SH-SY5Y (cell line): ENCODE measurements at regions not wholly inside any gene's neighbourhood (a gene's known extent, or its start where the extent isn't known, plus 50 kb on each side); places are given as distances from the start of the nearest gene placed in this dataset.

Experiments used
- GATA2 ChIP-seq: IDR thresholded peaks from 2 replicates; pipeline ENCODE4 v1.6.1; 2011; ENCODE audit warnings: mild to moderate bottlenecking, low read depth, low read length
- GATA3 ChIP-seq: IDR thresholded peaks from 2 replicates; pipeline ENCODE4 v1.6.1; 2011; ENCODE audit warnings: low read depth, mild to moderate bottlenecking, low read length, moderate library complexity

- TF ChIP-seq GATA3, result no peak
- TF ChIP-seq GATA2, result no peak
These were observed 380.7 kb upstream of the GOLIM4 start for GRCh38 chr3:168476360-168476980.

DNA sequence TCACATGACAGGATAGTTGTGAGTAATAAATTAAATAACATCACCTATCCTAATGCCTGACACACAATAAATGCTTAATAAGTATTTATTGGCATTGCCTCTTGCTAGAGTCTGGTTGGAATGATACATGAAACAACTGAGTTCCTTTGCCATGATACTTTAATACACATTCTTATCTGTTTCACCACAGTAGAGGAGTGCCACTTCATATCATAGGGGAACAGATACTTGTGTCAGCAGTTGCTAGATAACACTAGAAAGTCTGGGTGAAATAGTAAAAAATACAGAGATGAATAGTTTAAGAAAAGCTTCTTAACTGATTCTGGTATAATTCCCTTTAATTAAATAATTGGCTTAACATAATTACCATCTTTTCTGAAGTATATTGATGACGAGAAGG, 380.0 kb upstream of the GOLIM4 start:
- TF ChIP-seq GATA2, result no peak
- TF ChIP-seq GATA3, result no peak

DNA sequence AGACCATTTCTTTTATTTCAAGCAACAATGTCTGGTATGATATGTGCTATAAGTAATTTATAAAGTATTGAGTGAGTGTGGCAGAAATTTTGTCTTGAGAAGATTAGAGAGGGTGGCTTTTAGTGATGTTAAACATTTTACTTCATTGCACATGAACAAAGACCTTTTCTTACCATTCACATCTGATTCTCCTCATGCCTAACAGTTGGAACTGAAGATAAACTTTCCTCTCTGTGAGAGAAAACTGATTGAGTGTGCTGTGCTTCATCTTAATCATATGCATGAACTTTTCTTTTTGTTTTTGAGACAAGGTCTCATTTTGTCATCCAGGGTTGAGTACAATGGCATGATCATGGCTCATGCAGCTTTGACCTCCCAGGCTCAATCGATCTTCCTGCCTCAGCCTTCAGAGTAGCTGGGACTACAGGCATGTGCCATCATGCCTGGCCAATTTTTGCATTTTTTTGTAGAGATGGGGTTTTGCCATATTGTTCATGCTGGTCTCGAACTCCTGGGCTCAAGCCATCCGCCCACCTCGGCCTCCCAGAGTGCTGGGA, 377.7 kb upstream of the GOLIM4 start:
- no peak for TF ChIP-seq GATA3
- no peak for TF ChIP-seq GATA2

DNA sequence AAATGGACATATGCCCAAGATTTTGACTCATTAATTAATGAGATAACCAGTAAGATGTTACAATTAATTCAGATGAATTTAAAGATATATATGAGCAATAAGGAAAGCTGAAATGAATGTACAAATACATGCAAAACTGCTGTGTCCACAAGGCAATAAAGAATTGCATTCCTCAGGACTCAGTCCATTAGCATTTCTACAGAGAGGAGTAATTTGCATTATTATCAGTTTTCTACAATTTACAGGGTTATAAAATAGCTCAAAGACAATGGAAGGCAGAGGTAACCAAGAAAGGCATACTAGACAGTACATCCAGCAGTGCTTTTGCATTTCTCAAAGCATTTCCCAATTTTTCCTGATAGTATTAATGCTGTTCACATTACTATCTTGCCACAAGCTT, 377.1 kb upstream of the GOLIM4 start:
- TF ChIP-seq GATA2 (no peak), GATA3 (no peak)

DNA sequence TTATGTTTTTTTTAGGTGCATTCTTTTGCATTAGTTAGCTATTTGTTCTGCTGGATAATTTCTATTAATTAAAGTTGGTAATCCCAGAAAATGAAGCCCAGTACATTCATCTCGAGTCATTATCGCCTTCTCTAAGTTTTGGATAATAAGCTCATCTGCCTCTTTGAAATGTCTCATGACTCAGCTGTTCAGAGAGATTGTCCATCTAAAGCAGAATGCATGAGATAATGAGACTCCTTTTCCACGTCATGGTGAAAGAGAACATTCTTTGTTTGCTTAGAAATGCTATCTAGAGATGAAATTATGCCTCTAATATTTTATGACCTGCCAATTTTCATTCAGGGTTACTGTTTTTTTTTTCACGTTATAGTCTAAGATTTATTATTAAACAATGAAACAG, 374.7 kb upstream of the GOLIM4 start:
- TF ChIP-seq GATA2, result no peak

DNA sequence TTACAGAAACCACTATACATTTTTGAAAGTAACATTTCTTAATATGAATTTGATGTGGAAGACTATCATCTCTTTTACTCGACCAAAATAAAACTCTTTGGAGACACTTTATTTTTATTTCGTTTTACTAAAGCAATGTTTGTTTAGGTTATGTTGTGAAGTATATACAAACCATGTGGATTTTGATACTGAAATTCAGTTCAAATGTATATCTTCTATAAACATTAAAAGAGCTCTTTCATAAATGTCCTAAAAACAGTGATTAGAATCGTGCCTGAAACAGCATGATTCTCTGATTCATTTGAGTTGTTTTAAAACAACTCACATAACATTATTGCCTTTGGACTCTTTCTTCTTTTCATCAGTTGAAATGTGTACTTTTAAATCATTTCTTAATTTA, 373.7 kb upstream of the GOLIM4 start:
- TF ChIP-seq GATA2 (no peak), GATA3 (no peak)

DNA sequence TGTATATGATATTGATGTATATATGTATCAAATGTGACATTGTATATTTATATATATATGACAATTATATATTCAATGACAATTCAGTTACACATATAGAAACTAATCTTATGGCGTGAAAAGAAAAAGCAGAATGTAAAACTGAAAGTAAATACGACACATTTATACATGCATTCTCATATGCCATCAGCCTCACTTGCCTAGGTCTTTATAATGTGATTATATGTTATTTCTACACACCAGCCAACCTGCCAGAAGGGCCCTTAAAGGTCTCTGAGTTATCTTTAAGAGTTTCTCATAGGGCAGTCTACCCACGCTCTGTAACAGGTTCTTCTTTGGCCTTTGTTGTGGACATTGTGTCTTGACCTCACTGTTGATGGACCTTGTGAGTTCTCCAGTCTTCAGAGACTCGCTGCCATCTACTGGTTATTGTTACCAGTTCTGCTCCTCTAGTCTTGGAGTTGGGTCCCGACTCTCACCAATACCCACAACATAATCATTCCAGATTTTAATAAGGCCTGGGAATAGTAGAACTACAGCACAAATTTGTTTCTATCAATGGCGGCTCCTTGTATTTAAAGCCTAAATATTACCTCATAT, 371.5 kb upstream of the GOLIM4 start:
- TF ChIP-seq GATA3 (no peak), GATA2 (no peak)

DNA sequence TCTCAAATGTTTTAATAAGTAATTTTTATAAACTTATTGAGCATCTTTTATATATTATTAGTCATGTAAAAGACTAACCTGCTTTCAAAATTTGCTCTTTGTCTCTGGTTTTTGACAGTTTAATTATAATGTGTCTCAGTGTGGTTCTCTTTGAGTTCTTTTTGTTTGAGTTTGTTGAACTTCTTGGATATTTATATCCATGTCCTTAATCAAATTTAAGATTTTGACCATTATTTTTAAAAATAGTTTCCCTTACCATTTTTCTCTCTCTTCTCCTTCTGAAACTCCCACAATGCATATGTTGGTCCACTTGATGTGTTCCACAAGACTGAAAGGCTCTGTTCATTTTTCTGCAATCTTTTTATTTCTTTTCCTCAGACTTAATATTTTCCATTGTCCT, 366.1 kb upstream of the GOLIM4 start:
- TF ChIP-seq GATA3, result no peak
- no peak for TF ChIP-seq GATA2

DNA sequence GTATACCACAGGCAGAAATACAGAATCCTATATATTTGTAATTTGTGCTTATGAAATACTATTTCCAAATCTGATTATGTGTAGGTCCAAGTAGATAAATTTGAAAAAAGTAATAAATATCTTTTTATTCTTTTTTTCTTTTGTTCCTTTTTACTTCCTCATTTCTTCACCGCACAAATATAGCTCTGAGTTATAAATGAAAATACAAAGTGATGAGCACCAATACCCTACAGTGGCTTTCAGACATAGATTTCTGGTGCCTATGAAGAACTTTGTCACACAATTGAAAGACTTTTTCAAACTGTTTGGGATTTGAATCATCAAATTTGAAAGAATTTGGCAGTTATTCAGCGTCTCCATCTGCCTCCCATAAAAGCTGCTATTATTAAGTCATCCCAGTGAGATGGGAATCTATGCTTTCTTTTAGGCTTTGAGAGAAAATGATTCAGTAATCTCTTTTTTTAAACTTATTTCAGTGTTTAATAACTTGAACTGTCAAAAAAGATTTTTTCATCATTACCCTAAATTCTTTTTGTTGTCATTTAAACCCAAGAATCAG, 363.6 kb upstream of the GOLIM4 start:
- TF ChIP-seq GATA3, result no peak
- TF ChIP-seq GATA2, result no peak

GRCh38 chr3:168457954-168458539, 362.3 kb upstream of the GOLIM4 start:
- TF ChIP-seq GATA2, result no peak
- no peak for TF ChIP-seq GATA3

DNA sequence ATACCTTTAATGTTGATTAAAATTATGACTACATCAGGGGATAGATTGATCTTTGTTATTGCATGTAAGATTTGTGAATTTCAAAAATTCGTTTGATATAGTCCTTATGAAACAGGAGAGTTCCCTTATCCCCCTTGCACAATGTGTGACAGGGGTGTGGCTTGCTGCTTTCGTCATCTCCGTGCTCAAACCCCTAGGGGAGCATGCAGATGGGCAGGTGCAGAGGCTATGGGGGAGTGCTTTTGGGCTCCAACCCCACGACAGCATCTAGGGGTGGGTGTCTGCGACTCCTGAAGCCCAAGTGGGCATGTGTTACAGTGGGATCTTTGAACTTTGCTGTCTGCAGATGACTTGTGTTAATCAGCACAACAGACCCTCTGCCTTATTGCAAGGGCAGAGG, 360.1 kb upstream of the GOLIM4 start:
- no peak for TF ChIP-seq GATA3
- TF ChIP-seq GATA2, result no peak

- no peak for TF ChIP-seq GATA3
- no peak for TF ChIP-seq GATA2
These were observed 357.9 kb upstream of the GOLIM4 start for GRCh38 chr3:168453623-168454022.

- no peak for TF ChIP-seq GATA3
These were observed 348.2 kb upstream of the GOLIM4 start for GRCh38 chr3:168443965-168444364.

GRCh38 chr3:168442502-168442901, 346.8 kb upstream of the GOLIM4 start:
- TF ChIP-seq GATA3, result no peak
- no peak for TF ChIP-seq GATA2

- TF ChIP-seq GATA2 (no peak), GATA3 (no peak)
These were observed 340.6 kb upstream of the GOLIM4 start for GRCh38 chr3:168436245-168436724.

- TF ChIP-seq GATA3, result no peak
These were observed 335.8 kb upstream of the GOLIM4 start for GRCh38 chr3:168431491-168431890.
